PC-9 (cell line): ENCODE measurements at regions not wholly inside any gene's neighbourhood (a gene's known extent, or its start where the extent isn't known, plus 50 kb on each side); places are given as distances from the start of the nearest gene placed in this dataset.

ENCODE experiments used
- BruUV-seq: library from RNA; stranded (reverse); fragments of 400-500 nt; replicated peaks from 2 replicates; lab custom pipeline; 2021; lab: Mats Ljungman, UMichigan
- CTCF ChIA-PET: fragments of 300-600 bp; sonication (Branson Sonifier 250); formaldehyde crosslinking; loops from one replicate; lab custom pipeline; 2022; ENCODE audit warnings: antibody characterized with exemption; lab: Charles Lee
- POLR2A ChIA-PET: fragments of 300-600 bp; sonication (Branson Sonifier 250); formaldehyde crosslinking; loops from one replicate; lab custom pipeline; 2022; ENCODE audit warnings: antibody characterized with exemption; ENCODE audit not compliant: unreplicated experiment; lab: Charles Lee
- DNase-seq, 2 experiments: peaks; one replicate each; pipeline versions ENCODE4 v3.0.0 to v3.0.0-alpha.2; 2015 to 2022; ENCODE audit warnings: mixed read lengths in 1 of 2
- H2AFZ ChIP-seq: fragments of 200-600 bp; sonication (generic); 2 replicates; pipeline ENCODE4 v1.8.1; 2017; ENCODE audit warnings: antibody characterized with exemption
- H3F3A ChIP-seq: fragments of 200-600 bp; sonication (generic); 2 replicates; pipeline ENCODE4 v1.8.1; 2017; ENCODE audit warnings: antibody characterized with exemption, mild to moderate bottlenecking, low read depth; ENCODE audit not compliant: insufficient read depth
- H3K27ac ChIP-seq: fragments of 200-600 bp; sonication (generic); 2 replicates; pipeline ENCODE4 v1.6.1; 2016; ENCODE audit warnings: mixed run types
- H3K27me3 ChIP-seq: fragments of 200-600 bp; sonication (generic); 2 replicates; pipeline ENCODE4 v1.6.1; 2016; ENCODE audit warnings: low read depth, mixed run types; ENCODE audit not compliant: insufficient read depth
- H3K36me3 ChIP-seq: fragments of 200-600 bp; sonication (generic); 2 replicates; pipeline ENCODE4 v1.6.1; 2016; ENCODE audit warnings: low read depth, mixed run types
- H3K4me1 ChIP-seq: fragments of 200-600 bp; sonication (generic); replicated peaks from 2 replicates; pipeline ENCODE4 v1.6.1; 2016; ENCODE audit warnings: mixed run types; ENCODE audit not compliant: insufficient read depth
- H3K4me2 ChIP-seq: fragments of 200-600 bp; sonication (generic); 2 replicates; pipeline ENCODE4 v1.6.1; 2017; ENCODE audit warnings: mixed run types
- H3K4me3 ChIP-seq: fragments of 200-600 bp; sonication (generic); 2 replicates; pipeline ENCODE4 v1.6.1; 2016; ENCODE audit warnings: mixed run types
- H3K79me2 ChIP-seq: fragments of 200-600 bp; sonication (generic); 2 replicates; pipeline ENCODE4 v1.6.1; 2017; ENCODE audit warnings: low read depth, mixed run types
- H3K9me2 ChIP-seq: fragments of 200-600 bp; sonication (generic); 2 replicates; pipeline ENCODE4 v1.8.1; 2017; ENCODE audit warnings: mild to moderate bottlenecking; ENCODE audit not compliant: insufficient read depth
- H3K9me3 ChIP-seq: fragments of 200-600 bp; sonication (generic); 2 replicates; pipeline ENCODE4 v1.8.1; 2016; ENCODE audit warnings: low read depth; ENCODE audit not compliant: insufficient read depth
- H4K20me1 ChIP-seq: fragments of 200-600 bp; sonication (generic); 2 replicates; pipeline ENCODE4 v1.8.1; 2017; ENCODE audit not compliant: insufficient read depth
- EZH2 ChIP-seq: fragments of 200-600 bp; sonication (generic); IDR thresholded peaks from 2 replicates; pipeline ENCODE4 v1.8.0; 2017; ENCODE audit warnings: antibody characterized with exemption, low read depth
- intact Hi-C: fragments of 100-400 bp; cut with micrococcal nuclease; formaldehyde crosslinking; loops from one replicate; pipeline ENCODE4 v1.10.0; 2022; ENCODE audit not compliant: unreplicated experiment
- TF ChIP-seq, protein P1 (sequence below): fragments of 200-600 bp; sonication (generic); conservative IDR thresholded peaks from 2 replicates; pipeline ENCODE4 v1.6.1; 2017; ENCODE audit warnings: mixed run types, antibody characterized with exemption, mild to moderate bottlenecking, moderate library complexity

DNA sequence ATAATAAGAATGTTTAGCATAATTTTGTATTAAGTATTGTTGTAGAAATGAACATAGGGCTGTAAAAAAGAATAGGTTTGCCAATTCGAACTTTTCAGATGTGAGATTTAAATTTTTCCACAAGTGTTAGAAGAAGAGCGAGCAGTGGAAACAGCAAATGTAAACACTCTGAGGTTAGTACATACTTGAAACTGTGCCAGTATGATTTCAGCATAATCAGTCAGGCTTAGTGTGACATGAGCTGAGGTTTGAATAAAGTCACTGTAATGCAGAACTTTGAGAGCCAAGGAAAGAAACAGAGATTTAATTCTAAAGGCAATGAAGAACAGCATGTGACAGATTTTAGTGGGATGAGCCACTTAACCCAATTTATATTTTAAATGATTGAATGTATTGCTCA is 2166.4 kb downstream of the PCDH9 start:
- Histone ChIP-seq H3K27me3 (no peaks in the 10 kb centered on the region), H3K9me2 (no peaks in the 10 kb centered on the region), H3F3A (no peaks in the 10 kb centered on the region), H3K36me3 (no peaks in the 10 kb centered on the region), H2AFZ (no peak overlapping the region), H4K20me1 (no peaks in the 10 kb centered on the region), H3K79me2 (no peaks in the 10 kb centered on the region), H3K4me2 (no peak overlapping the region), H3K4me3 (no peak overlapping the region), H3K4me1 (no peaks in the 10 kb centered on the region), H3K27ac (no peak overlapping the region), H3K9me3 (no peaks in the 10 kb centered on the region)
- ChIA-PET CTCF (no interaction called here), POLR2A (no interaction called here)
- no peak for TF ChIP-seq EZH2
- TF ChIP-seq, protein P1, sequence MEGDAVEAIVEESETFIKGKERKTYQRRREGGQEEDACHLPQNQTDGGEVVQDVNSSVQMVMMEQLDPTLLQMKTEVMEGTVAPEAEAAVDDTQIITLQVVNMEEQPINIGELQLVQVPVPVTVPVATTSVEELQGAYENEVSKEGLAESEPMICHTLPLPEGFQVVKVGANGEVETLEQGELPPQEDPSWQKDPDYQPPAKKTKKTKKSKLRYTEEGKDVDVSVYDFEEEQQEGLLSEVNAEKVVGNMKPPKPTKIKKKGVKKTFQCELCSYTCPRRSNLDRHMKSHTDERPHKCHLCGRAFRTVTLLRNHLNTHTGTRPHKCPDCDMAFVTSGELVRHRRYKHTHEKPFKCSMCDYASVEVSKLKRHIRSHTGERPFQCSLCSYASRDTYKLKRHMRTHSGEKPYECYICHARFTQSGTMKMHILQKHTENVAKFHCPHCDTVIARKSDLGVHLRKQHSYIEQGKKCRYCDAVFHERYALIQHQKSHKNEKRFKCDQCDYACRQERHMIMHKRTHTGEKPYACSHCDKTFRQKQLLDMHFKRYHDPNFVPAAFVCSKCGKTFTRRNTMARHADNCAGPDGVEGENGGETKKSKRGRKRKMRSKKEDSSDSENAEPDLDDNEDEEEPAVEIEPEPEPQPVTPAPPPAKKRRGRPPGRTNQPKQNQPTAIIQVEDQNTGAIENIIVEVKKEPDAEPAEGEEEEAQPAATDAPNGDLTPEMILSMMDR = no peak
- intact Hi-C loops = no loop called here
- no peak for DNase-seq
- BruUV-seq = no TSS peak

DNA sequence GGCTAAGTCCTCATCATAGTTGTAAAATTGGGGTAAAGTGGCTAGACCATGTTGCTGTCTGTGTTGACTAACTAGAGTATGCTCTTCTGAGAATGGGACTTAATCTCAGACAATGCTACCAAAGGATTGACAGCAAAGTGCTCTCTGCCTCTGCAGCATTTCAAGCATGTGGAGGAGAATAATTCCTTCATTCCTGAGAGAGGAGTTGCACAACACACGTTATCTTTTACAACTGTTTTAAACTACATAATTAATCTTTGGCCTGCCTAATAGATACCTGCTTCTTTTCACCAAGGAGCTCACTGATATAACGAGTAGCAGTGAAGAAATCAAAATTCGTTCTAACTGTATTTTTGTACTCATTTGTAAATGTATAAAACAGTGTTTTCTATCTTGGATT is 2172.2 kb downstream of the PCDH9 start:
- no peak overlapping the region for H2AFZ ChIP-seq
- H3K27me3 ChIP-seq = no peaks in the 10 kb centered on the region
- H3K79me2 ChIP-seq = no peaks in the 10 kb centered on the region
- H3K36me3 ChIP-seq = no peaks in the 10 kb centered on the region
- no peak overlapping the region for H3K27ac ChIP-seq
- H4K20me1 ChIP-seq = no peaks in the 10 kb centered on the region
- ChIA-PET CTCF (no interaction called here), POLR2A (no interaction called here)
- H3K4me3 ChIP-seq = no peak overlapping the region
- intact Hi-C loops = no loop called here
- TF ChIP-seq EZH2 = no peak
- TF ChIP-seq, protein P1 = no peak
- no peak overlapping the region for H3K4me2 ChIP-seq
- no peaks in the 10 kb centered on the region; the same call in 1 of the 2 replicates for H3K9me3 ChIP-seq
- no peaks in the 10 kb centered on the region for H3K9me2 ChIP-seq
- no TSS peak for BruUV-seq
- H3K4me1 ChIP-seq = no peaks in the 10 kb centered on the region
- no peaks in the 10 kb centered on the region for H3F3A ChIP-seq
- DNase-seq = no peak

DNA sequence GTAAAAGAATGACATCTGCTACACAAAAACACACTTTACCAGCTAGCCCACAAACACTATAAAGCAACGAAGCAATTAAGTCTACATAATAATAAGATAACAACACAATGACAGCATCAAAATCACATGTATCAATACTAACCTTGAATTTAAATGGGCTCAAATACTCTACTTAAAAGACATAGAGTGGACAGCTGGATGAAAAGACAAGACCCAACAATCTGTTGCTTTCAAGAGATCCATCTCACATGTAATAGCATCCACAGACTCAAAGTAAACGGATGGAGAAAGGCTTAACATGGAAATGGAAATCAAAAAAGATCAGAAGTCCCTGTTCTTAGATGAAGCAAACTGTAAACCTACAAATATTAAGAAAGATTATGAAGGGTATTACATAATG is 2175.9 kb downstream of the PCDH9 start:
- no peaks in the 10 kb centered on the region for H4K20me1 ChIP-seq
- TF ChIP-seq, protein P1 = no peak
- TF ChIP-seq EZH2 = no peak
- no peaks in the 10 kb centered on the region for H3K9me2 ChIP-seq
- no peaks in the 10 kb centered on the region for H3K27me3 ChIP-seq
- H3K4me1 ChIP-seq = no peaks in the 10 kb centered on the region
- no peak overlapping the region for H3K27ac ChIP-seq
- no peaks in the 10 kb centered on the region; the same call in 1 of the 2 replicates for H3K9me3 ChIP-seq
- H3K4me3 ChIP-seq = no peak overlapping the region
- no TSS peak for BruUV-seq
- DNase-seq = no peak
- H2AFZ ChIP-seq = no peak overlapping the region; the same call in 1 of the 2 replicates
- ChIA-PET POLR2A (no interaction called here), CTCF (no interaction called here)
- no peaks in the 10 kb centered on the region for H3F3A ChIP-seq
- no peak overlapping the region for H3K4me2 ChIP-seq
- intact Hi-C loops = no loop called here
- no peaks in the 10 kb centered on the region for H3K36me3 ChIP-seq
- no peaks in the 10 kb centered on the region for H3K79me2 ChIP-seq
